IMR-90 (cell line): ENCODE measurements at regions not wholly inside any gene's neighbourhood (a gene's known extent, or its start where the extent isn't known, plus 50 kb on each side); places are given as distances from the start of the nearest gene placed in this dataset.

Experiments used
- ATAC-seq: fragments of 200-7000 bp; cut with Tn5 transposase; 2 replicates; pipeline ENCODE4 v1.9.1; 2020; ENCODE audit warnings: low read depth, mild to moderate bottlenecking, moderate library complexity
- BruUV-seq: library from RNA; stranded (reverse); fragments of 400-500 nt; replicated peaks from 2 replicates; lab custom pipeline; 2021; lab: Mats Ljungman, UMichigan
- CTCF ChIA-PET: fragments of 300-600 bp; formaldehyde crosslinking; extraction: SDS; loops from one replicate; lab custom pipeline; 2021; ENCODE audit warnings: antibody characterized with exemption; lab: Yijun Ruan, JAX
- POLR2A ChIA-PET: fragments of 300-600 bp; sonication (Branson Sonifier 250); formaldehyde crosslinking; loops from one replicate; lab custom pipeline; 2022; ENCODE audit warnings: antibody characterized with exemption; ENCODE audit not compliant: unreplicated experiment; lab: Charles Lee
- DNase-seq: peaks from one replicate; pipeline ENCODE4 v3.0.0; 2013
- H2AFZ ChIP-seq: replicated peaks from 2 replicates; pipeline ENCODE3; 2013; ENCODE audit warnings: low read length, mild to moderate bottlenecking; ENCODE audit not compliant: poor library complexity
- H2AK5ac ChIP-seq: 2 replicates; pipeline ENCODE4 v1.6.1; 2013; ENCODE audit warnings: low read depth, low read length, inconsistent platforms
- H2AK9ac ChIP-seq: replicated peaks from 2 replicates; pipeline ENCODE3; 2013; ENCODE audit warnings: mild to moderate bottlenecking, low read depth, low read length, moderate library complexity; ENCODE audit not compliant: poor library complexity
- H2BK120ac ChIP-seq: 2 replicates; pipeline ENCODE4 v1.6.1; 2013; ENCODE audit warnings: low read depth, low read length, inconsistent platforms
- H2BK15ac ChIP-seq: 3 replicates; pipeline ENCODE4 v1.6.1; 2013; ENCODE audit warnings: low read depth, low read length, inconsistent platforms
- H2BK20ac ChIP-seq: 2 replicates; pipeline ENCODE4 v1.6.1; 2013; ENCODE audit warnings: low read depth, mild to moderate bottlenecking, inconsistent platforms, low read length, moderate library complexity
- H2BK5ac ChIP-seq: 2 replicates; pipeline ENCODE4 v1.6.1; 2013; ENCODE audit warnings: mild to moderate bottlenecking, low read depth, low read length, inconsistent platforms; ENCODE audit not compliant: poor library complexity, severe bottlenecking
- H3K14ac ChIP-seq: replicated peaks from 2 replicates; pipeline ENCODE4 v1.6.1; 2013; ENCODE audit warnings: low read depth, low read length, inconsistent platforms
- H3K18ac ChIP-seq: 2 replicates; pipeline ENCODE4 v1.6.1; 2013; ENCODE audit warnings: low read depth, low read length, control low read depth
- H3K23ac ChIP-seq: 2 replicates; pipeline ENCODE4 v1.6.1; 2013; ENCODE audit warnings: low read depth, low read length, inconsistent platforms
- H3K27ac ChIP-seq: 2 replicates; pipeline ENCODE4 v1.5.1; 2013; ENCODE audit warnings: mild to moderate bottlenecking, control low read depth, low read length; ENCODE audit not compliant: insufficient read depth
- H3K27me3 ChIP-seq: 2 replicates; pipeline ENCODE4 v1.6.1; 2013; ENCODE audit warnings: low read length; ENCODE audit not compliant: control insufficient read depth, insufficient read depth
- H3K36me3 ChIP-seq: 2 replicates; pipeline ENCODE4 v1.6.1; 2013; ENCODE audit warnings: low read length, mixed read lengths; ENCODE audit not compliant: control insufficient read depth, insufficient read depth
- H3K4ac ChIP-seq: 2 replicates; pipeline ENCODE4 v1.6.1; 2013; ENCODE audit warnings: low read depth, low read length, inconsistent platforms
- H3K4me1 ChIP-seq: 2 replicates; pipeline ENCODE4 v1.6.1; 2013; ENCODE audit warnings: low read length, mixed read lengths; ENCODE audit not compliant: control insufficient read depth, insufficient read depth
- H3K4me2 ChIP-seq: 2 replicates; pipeline ENCODE4 v1.6.1; 2013; ENCODE audit warnings: low read depth, mild to moderate bottlenecking, control low read depth, low read length, moderate library complexity
- H3K4me3 ChIP-seq: 2 replicates; pipeline ENCODE4 v1.5.1; 2013; ENCODE audit warnings: low read depth, mild to moderate bottlenecking, control low read depth, low read length, moderate library complexity; ENCODE audit not compliant: insufficient read depth
- H3K56ac ChIP-seq: 2 replicates; pipeline ENCODE4 v1.6.1; 2013; ENCODE audit warnings: low read length, inconsistent platforms; ENCODE audit not compliant: insufficient read depth; ENCODE audit errors: extremely low read depth
- H3K79me1 ChIP-seq, 2 experiments: 2 replicates each; pipeline ENCODE4 v1.6.1; 2013; ENCODE audit warnings: low read length in 2 of 2, inconsistent platforms in 1 of 2, low read depth in 1 of 2
- H3K9ac ChIP-seq: 2 replicates; pipeline ENCODE4 v1.6.1; 2013; ENCODE audit warnings: low read depth, low read length, control low read depth
- H3K9me1 ChIP-seq: 2 replicates; pipeline ENCODE4 v1.6.1; 2013; ENCODE audit warnings: low read length, inconsistent platforms; ENCODE audit not compliant: insufficient read depth
- H3K9me3 ChIP-seq: 2 replicates; pipeline ENCODE4 v1.6.1; 2013; ENCODE audit warnings: low read length; ENCODE audit not compliant: control insufficient read depth, insufficient read depth
- H4K20me1 ChIP-seq: 2 replicates; pipeline ENCODE4 v1.6.1; 2013; ENCODE audit warnings: low read length, inconsistent platforms; ENCODE audit not compliant: insufficient read depth
- H4K5ac ChIP-seq: 2 replicates; pipeline ENCODE4 v1.6.1; 2013; ENCODE audit warnings: mild to moderate bottlenecking, low read depth, low read length, control low read depth
- H4K8ac ChIP-seq, 2 experiments: 2 replicates each; pipeline ENCODE4 v1.6.1; 2013; ENCODE audit warnings: low read depth in 2 of 2, low read length in 2 of 2, control low read depth in 1 of 2, inconsistent platforms in 1 of 2
- H4K91ac ChIP-seq: 2 replicates; pipeline ENCODE4 v1.6.1; 2013; ENCODE audit warnings: low read depth, low read length, inconsistent platforms; ENCODE audit not compliant: insufficient read depth
- CEBPB ChIP-seq: IDR thresholded peaks from 2 replicates; pipeline ENCODE4 v1.6.1; 2012; ENCODE audit warnings: low read depth, low read length, improper control_type of control experiment
- RCOR1 ChIP-seq: IDR thresholded peaks from 2 replicates; pipeline ENCODE4 v1.6.1; 2012; ENCODE audit warnings: mild to moderate bottlenecking, low read length, improper control_type of control experiment; ENCODE audit not compliant: insufficient replicate concordance
- RFX5 ChIP-seq: IDR thresholded peaks from 2 replicates; pipeline ENCODE4 v1.8.0; 2012; ENCODE audit warnings: low read depth, mild to moderate bottlenecking, low read length, moderate library complexity
- WGBS, 2 experiments: methylation state at CpG; one replicate each; pipeline versions ENCODE4 v1.1.5 to v1.1.7; 2013; ENCODE audit warnings: missing lambda C conversion rate in 2 of 2; ENCODE audit not compliant: insufficient read length in 1 of 2; ENCODE audit errors: extremely low coverage in 2 of 2; 5-methylcytosine and 5-hydroxymethylcytosine counted together
- dilution Hi-C: fragments of 300-500 bp; cut with HindIII; formaldehyde crosslinking; loops from one replicate; pipeline ENCODE4 v1.14.3; 2018; ENCODE audit warnings: low sequenced_read_pairs; ENCODE audit not compliant: unreplicated experiment
- in situ Hi-C: fragments of 300-500 bp; cut with MboI; formaldehyde crosslinking; loops from 3 replicates; pipeline ENCODE4 v1.14.3; 2019; ENCODE audit warnings: low sequenced_read_pairs, inconsistent platforms, mixed read lengths
- intact Hi-C: fragments of 100-400 bp; cut with micrococcal nuclease; formaldehyde crosslinking; loops from 2 replicates; pipeline ENCODE4 v1.10.0; 2022

DNA sequence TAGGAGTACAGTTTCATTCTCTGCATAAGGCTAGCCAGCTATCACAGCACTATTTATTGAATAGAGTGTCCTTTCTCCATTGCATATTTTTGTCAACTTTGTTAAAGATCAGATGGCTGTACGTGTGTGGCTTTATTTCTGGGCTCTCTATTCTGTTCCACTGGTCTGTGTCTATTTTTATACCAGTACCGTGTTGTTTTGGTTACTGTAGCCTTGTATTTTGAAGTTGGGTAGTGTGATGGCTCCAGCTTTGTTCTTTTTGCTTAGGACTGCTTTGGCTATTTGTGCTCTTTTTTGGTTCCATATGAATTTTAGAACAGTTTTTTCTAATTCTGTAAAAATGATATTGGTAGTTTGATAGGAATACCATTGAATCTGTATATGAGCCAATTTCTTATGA lies 182.1 kb upstream of the DIAPH2 start:
- no peak overlapping the region for H4K5ac ChIP-seq
- H2BK5ac ChIP-seq = no peak overlapping the region
- no peak overlapping the region for H3K56ac ChIP-seq
- H3K9me3 ChIP-seq = no peaks in the 10 kb centered on the region
- H3K9me1 ChIP-seq = no peaks in the 10 kb centered on the region
- H3K27me3 ChIP-seq = no peaks in the 10 kb centered on the region
- H2BK20ac ChIP-seq = no peak overlapping the region
- no peak overlapping the region for H4K91ac ChIP-seq
- ChIA-PET POLR2A (no interaction called here), CTCF (interaction anchor here (1.0 kb wide), 1 partner anchor 10 kb away, joined by 4 read pairs; no protein-coding TSS in a partner anchor)
- H4K20me1 ChIP-seq = no peaks in the 10 kb centered on the region
- H3K79me1 ChIP-seq = no peaks in the 10 kb centered on the region
- H3K14ac ChIP-seq = no peak overlapping the region
- no peak overlapping the region for H3K4me2 ChIP-seq
- H2BK15ac ChIP-seq = no peak overlapping the region
- no CpG with 5 or more reads among the region's 2 CpGs for WGBS, 2 experiments
- no peaks in the 10 kb centered on the region for H3K4me1 ChIP-seq
- H3K27ac ChIP-seq = no peak overlapping the region
- no peak overlapping the region for H3K4ac ChIP-seq
- no peak overlapping the region for H4K8ac ChIP-seq
- DNase-seq = no peak
- H2AFZ ChIP-seq = no peak overlapping the region
- no peak overlapping the region for H3K18ac ChIP-seq
- dilution Hi-C loops = no loop called here
- H3K36me3 ChIP-seq = no peaks in the 10 kb centered on the region
- intact Hi-C loops = no loop called here
- no peak for TF ChIP-seq CEBPB
- no peak for TF ChIP-seq RCOR1
- no peak for TF ChIP-seq RFX5
- no peak overlapping the region for H2AK9ac ChIP-seq
- ATAC-seq = no peak
- in situ Hi-C loops = no loop called here
- no peak overlapping the region for H2BK120ac ChIP-seq
- H3K4me3 ChIP-seq = no peak overlapping the region
- no peak overlapping the region for H3K9ac ChIP-seq
- no peak overlapping the region for H3K23ac ChIP-seq
- BruUV-seq = no TSS peak
- H2AK5ac ChIP-seq = no peak overlapping the region
